NCI-H187 (cell line): ENCODE measurements at regions not wholly inside any gene's neighbourhood (a gene's known extent, or its start where the extent isn't known, plus 50 kb on each side); places are given as distances from the start of the nearest gene placed in this dataset.
"Not testable (repeated sequence)": the region's sequence is repeated elsewhere in the genome, so short reads cannot be mapped to it uniquely, and the experiment has no call there.

Experiments used
- DNase-seq, 2 experiments: peaks; one replicate each; lab custom pipeline; 2025; lab: John Stamatoyannopoulos, UW

DNA sequence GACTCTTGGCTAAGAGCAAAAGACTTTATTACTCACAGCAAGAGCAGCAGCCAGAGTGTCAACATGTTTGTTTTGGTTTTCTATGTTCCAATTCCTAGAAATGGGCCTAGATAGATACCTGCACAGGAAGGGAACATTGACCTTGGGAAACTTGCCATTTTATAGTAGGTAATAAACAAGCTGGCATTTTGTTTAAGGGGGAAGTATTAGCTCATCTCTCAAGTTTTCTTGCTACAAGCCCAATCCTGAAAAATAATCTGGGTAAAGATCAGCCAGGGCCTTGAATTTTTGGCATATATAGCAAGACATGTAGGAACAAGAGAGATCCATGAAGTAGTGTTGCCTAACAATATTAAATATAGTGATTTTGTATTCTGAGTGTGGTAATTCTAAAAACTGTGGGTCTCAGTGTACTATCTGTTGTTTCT, 51.4 kb upstream of the RGL1 start:
- no peak for DNase-seq

DNA sequence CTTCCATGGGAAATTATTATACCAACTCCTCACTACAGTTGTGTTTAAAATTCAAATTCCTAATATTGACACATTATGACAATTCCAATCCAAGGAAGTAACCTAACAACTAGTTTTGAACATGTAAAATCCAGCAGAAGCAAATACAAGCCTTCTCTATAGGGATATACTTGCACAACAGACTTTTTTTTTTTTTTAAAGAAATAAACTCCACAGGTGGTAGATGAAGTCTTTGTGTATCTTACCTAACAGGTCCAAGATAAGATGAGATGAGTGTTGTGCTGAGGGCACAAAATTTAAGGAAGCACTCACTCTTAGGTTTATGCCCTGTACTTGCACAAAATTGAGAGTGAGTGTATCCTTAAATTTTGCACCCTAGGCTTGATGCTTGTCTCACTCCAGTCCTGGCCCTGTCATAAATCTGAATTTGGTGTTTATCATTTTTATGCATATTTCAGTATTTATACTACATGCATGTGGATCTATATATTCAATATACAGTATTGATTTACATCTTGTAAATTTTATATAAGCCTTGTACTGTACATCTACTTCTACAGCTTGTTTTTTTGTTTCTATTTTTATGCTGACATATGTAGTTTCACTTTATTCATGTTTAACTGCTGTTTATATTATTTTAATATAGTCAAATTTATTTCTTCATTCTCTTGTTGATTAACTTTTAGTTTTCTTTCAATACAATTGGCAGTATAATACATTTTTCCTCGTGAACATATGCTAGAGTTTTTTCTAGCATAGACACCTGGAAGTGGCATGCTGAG, 60.6 kb upstream of the RGL1 start:
- no peak for DNase-seq

GRCh38 chr1:183742355-183742754, 62.6 kb upstream of the RGL1 start:
- no peak for DNase-seq

DNA sequence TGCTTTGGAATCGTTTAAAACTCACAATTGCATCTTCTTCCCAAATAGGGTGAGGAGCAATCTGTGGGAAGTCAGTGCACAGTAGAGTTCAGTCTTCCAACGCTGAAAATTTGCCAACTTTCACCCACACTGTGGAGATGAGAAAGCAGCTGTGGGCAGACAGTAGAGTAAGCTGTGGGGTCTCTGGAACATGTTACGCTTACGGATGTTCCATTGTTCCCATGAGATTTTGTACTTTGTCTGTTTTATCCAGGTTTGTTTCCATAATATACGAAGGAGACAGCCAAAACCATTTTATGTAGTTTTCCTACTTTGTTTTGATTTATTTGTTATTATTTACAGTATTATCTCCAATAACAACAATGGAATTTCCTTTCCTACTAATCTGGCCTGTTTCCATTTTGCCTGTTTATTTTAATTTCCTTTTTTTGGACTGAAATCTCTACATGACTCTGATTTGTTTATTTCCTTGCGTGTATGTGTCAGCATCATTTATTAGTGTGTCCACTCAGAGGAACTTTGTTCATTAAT, 65.1 kb upstream of the RGL1 start:
- DNase-seq, result no peak

GRCh38 chr1:183739082-183739481, 65.8 kb upstream of the RGL1 start:
- no peak for DNase-seq

DNA sequence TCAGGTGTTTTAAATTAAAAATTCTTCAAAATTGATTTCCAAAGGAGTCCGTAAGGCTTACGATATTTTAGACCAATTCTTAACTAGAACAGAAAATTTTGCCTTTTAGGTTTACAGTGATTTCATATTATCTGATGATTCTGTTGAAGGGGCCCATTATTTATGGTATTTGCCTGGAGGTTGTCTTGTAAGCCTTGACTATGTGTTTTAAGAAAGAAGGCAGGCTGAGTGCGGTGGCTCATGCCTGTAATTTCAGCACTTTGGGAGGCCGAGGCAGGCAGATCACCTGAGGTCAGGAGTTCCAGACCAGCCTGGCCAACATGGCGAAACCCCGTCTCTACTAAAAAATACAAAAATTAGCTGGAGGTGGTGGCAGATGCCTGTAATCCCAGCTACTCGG, 67.0 kb upstream of the RGL1 start:
- not testable (repeated sequence) for DNase-seq

GRCh38 chr1:183736343-183736742, 68.6 kb upstream of the RGL1 start:
- DNase-seq, result no peak

- no peak for DNase-seq
Observed at GRCh38 chr1:183735069-183735860, 69.7 kb upstream of the RGL1 start.

DNA sequence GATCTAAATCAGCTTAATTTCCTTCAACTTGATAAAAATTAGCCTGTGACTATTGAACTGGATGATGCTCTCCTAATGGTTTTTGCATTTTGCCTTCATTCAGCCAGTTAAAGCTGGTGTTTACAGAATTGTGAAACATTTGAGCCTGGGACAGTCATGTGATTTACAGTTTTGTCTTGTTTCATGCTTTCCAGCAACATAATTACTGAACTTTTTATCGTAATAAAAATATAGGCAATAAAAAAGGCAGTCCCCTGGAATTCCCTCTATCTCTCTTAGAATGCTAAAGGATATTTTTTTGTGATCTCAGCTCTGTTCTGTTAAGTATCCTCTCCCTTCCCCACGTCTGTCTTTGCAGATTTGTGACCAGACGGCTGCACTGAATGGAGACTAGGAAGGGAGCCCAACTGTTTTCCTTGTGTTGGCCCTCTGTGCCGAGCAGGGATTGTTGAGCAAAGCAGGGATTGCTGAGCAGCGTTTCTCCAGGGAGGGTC, 70.3 kb upstream of the RGL1 start:
- no peak for DNase-seq

DNA sequence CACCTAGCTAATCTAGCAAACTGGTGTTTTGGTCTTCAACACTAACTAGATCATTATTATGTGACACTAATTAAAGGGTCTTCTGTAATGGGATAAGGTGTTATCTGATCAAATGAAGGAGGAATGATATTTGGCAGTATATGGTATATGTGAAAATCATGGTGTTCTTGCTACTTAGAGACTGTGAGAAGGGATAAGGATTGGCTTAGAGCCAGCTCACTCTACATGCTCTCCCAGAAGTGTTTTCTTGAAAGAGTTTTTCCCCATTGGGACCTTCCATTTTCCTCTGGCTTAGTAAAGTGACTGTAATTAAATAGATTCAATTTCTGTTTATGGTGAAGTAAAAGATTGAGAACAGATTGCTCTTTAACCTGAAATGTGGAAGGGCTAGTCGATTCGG, 71.2 kb upstream of the RGL1 start:
- peak in 1 of 2 experiments; percentile 28 for DNase-seq

DNA sequence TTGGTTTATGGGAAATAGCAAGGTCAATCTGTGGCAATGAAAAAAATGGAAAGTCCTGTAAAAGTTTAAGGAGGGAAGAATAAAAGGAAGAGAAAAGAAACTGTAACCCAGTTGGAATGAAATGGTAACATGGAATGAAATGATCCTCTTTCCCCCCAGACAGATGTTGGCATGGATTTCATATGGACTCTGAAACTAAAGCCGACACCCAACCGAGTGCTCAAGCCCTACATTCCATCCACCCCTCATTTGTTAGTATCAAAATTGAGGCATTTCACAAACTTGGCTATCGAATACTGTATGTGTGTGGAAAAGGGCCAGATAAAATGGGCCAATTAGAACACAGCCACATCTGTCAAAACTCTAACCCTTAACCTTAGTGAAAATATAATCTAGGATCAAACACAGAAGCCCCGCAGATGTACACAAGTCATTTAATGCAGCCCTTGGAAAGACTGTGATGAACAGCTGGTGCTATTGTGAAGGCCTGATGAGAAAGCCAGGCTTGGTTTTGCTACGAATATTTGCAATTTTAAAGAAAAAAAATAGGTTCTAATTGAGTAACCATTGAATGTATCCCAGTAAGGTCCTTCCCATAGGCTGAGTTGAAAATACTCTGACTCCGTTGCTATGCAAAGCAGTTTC, 72.6 kb upstream of the RGL1 start:
- DNase-seq, result no peak

- no peak for DNase-seq
Observed at GRCh38 chr1:183730886-183731573, 73.9 kb upstream of the RGL1 start.

DNA sequence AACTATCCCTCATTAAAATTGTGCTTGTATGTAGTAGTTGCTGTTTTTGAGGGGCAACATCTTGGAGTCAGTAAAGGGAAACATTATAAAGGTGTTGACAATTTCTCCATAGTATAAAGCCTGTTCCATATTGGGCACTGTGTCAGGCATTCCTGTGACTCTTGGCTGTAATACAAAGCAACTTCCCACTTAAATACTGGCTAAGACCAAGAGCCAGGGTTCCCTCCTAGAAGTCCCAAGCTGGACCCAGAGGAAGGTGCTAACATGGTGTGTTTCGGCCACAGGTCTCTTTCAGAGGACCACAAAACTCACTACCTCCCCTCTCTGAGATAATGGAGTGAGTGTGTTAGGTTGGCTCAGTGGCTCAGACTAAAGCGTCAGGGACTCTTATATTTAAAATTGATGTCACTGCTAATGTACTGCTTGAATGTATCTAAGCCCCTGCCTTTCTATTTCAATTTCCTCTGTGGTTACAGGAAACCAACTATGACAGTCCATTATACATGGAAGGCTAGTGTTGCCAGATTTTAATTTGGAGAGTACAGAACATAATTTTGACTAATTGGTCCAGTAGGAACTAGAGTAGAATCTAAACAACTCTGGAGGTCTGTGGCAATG, 74.7 kb upstream of the RGL1 start:
- DNase-seq, result no peak

DNA sequence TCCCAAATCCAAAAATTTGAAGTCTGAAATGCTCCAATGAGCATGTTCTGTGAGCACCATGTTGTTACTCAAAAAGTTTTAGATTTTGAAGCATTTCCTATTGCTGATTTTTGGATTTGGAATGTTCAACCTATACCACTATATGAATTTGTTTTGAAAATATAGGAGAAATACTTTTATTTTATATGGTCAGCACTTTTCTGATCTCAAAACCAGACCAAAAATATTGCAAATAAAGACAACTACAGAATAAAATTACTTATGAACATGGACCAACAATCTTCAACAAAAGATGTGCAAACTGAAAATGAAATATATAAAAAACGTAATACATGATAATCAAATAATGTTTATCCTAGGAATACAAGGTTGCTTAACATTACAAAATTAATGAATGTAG, 73.7 kb upstream of the APOBEC4 start:
- DNase-seq, result no peak

DNA sequence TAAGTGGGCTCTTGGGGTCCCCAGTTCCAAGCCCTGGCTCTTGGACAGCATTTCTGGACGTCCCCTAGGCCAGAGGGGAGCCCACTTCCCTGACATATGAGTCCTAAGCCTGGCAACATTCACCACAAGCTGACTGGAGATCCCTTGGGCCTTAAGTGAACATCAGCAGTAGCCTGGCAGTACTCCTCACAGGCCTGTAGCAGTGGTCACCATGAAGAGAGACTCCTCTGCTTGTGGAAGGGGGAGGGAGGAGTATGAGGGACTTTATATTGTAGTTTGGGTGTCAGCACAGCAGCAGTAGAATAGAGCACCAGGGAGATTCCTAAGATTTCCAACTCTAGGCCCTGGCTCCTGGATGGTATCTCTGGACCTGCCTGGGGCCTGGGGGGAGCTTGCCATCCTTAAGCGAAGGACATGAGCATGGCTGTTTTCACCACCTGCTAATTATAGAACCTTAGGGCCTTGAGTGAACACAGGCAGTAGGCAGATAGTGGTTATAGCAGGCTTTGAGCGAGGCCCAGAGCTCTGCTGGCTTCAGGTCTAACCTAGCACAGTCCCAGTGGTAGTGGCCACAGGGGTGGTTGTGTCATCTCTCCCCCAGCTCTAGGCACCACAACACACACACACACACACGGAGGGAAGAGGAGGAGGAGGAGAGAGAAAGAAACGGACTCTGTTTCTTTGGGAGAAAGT, 71.4 kb upstream of the APOBEC4 start:
- DNase-seq, result no peak

DNA sequence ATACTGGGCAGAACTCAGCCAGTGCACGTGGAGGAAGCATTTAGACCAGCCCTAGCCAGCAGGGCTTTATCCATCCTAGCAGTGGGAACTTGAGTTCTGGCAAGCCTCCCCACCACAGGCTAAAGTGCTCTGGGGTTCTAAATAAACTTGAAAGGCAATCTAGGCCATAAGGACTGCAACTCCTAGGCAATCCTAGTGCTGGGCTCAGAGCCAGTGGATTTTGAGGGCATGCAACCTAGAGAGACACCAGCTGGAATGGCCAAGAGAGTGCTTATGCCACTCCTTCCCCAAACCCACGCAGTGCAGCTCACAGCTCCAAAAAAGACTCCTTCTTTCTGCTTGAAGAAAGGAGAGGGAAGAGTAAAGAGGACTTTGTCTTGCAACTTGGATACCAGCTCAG, 70.5 kb upstream of the APOBEC4 start:
- DNase-seq, result no peak

- no peak for DNase-seq
Observed at GRCh38 chr1:183721041-183721440, 67.9 kb upstream of the APOBEC4 start.

- no peak for DNase-seq
Observed at GRCh38 chr1:183720028-183720427, 66.9 kb upstream of the APOBEC4 start.

GRCh38 chr1:183719289-183719688, 66.2 kb upstream of the APOBEC4 start:
- DNase-seq, result no peak

GRCh38 chr1:183716286-183716685, 63.2 kb upstream of the APOBEC4 start:
- no peak for DNase-seq
